H1 (cell line): ENCODE measurements at regions not wholly inside any gene's neighbourhood (a gene's known extent, or its start where the extent isn't known, plus 50 kb on each side); places are given as distances from the start of the nearest gene placed in this dataset.

Experiments
- BRCA1 ChIP-seq: IDR thresholded peaks from 2 replicates; pipeline ENCODE4 v1.6.1; 2012; ENCODE audit warnings: low read depth, low read length, improper control_type of control experiment
- CREB1 ChIP-seq: IDR thresholded peaks from 2 replicates; pipeline ENCODE4 v1.6.1; 2012; ENCODE audit warnings: inconsistent platforms
- EP300 ChIP-seq, 2 experiments: IDR thresholded peaks; 1 replicate in 1 of 2; 2 replicates in 1 of 2; pipeline ENCODE4 v1.6.1; 2011 to 2012; ENCODE audit warnings: low read depth in 2 of 2, low read length in 2 of 2, mild to moderate bottlenecking in 2 of 2, borderline replicate concordance in 1 of 2, inconsistent platforms in 1 of 2, moderate library complexity in 1 of 2
- JUND ChIP-seq: IDR thresholded peaks from 2 replicates; pipeline ENCODE4 v1.6.1; 2011; ENCODE audit warnings: mild to moderate bottlenecking, improper control_type of control experiment, low read length
- NRF1 ChIP-seq: IDR thresholded peaks from 2 replicates; pipeline ENCODE4 v1.6.1; 2011; ENCODE audit warnings: mild to moderate bottlenecking, low read depth, low read length, improper control_type of control experiment
- POLR2A ChIP-seq, 2 experiments: IDR thresholded peaks; 1 replicate in 1 of 2; 2 replicates in 1 of 2; pipeline ENCODE4 v1.6.1; 2011; ENCODE audit warnings: low read depth in 2 of 2, low read length in 2 of 2, mild to moderate bottlenecking in 2 of 2; ENCODE audit errors: control extremely low read depth in 1 of 2
- POLR2AphosphoS5 ChIP-seq: IDR thresholded peaks from 2 replicates; pipeline ENCODE4 v1.6.1; 2011; ENCODE audit warnings: low read depth, low read length
- RAD21 ChIP-seq, 2 experiments: IDR thresholded peaks in 1 of 2; conservative IDR thresholded peaks in 1 of 2; 2 replicates each; pipeline ENCODE4 v1.6.1; 2011; ENCODE audit warnings: low read depth in 2 of 2, low read length in 2 of 2, improper control_type of control experiment in 1 of 2, inconsistent platforms in 1 of 2, mild to moderate bottlenecking in 1 of 2, moderate library complexity in 1 of 2
- TF ChIP-seq, protein P1 (sequence below): IDR thresholded peaks from 2 replicates; pipeline ENCODE4 v1.6.1; 2011; ENCODE audit warnings: low read length, improper control_type of control experiment
- TF ChIP-seq, protein P2 (sequence below), 3 experiments: IDR thresholded peaks; 1 replicate in 2 of 3; 2 replicates in 1 of 3; pipeline versions ENCODE4 v1.5.1 to v1.6.1; 2011; ENCODE audit warnings: low read length in 3 of 3, mild to moderate bottlenecking in 3 of 3, inconsistent platforms in 2 of 3, low read depth in 1 of 3, moderate library complexity in 1 of 3; ENCODE audit not compliant: insufficient read depth in 1 of 3; ENCODE audit errors: control extremely low read depth in 1 of 3

DNA sequence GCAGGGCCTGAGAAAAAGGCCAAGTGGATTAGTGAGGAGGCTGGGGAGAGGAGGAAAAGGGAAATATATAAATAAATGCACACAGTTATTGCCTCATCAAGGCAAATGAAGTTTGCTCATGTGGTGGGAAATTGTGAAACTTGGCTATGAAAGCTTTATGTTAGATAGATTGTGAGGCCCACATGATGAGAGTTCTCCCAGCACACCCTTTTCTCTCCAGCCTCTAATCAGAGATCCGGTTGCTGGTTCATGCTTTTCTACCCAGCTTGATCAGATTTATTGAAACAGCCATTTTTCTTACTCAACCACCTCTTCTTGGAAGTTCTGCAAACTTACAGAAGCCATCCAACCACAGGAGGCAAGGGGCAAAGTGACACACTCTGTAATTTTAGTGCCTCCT lies 125.8 kb upstream of the KLF4 start:
- TF ChIP-seq, protein P1, sequence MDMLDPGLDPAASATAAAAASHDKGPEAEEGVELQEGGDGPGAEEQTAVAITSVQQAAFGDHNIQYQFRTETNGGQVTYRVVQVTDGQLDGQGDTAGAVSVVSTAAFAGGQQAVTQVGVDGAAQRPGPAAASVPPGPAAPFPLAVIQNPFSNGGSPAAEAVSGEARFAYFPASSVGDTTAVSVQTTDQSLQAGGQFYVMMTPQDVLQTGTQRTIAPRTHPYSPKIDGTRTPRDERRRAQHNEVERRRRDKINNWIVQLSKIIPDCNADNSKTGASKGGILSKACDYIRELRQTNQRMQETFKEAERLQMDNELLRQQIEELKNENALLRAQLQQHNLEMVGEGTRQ = no peak
- TF ChIP-seq NRF1 = no peak
- TF ChIP-seq, protein P2, sequence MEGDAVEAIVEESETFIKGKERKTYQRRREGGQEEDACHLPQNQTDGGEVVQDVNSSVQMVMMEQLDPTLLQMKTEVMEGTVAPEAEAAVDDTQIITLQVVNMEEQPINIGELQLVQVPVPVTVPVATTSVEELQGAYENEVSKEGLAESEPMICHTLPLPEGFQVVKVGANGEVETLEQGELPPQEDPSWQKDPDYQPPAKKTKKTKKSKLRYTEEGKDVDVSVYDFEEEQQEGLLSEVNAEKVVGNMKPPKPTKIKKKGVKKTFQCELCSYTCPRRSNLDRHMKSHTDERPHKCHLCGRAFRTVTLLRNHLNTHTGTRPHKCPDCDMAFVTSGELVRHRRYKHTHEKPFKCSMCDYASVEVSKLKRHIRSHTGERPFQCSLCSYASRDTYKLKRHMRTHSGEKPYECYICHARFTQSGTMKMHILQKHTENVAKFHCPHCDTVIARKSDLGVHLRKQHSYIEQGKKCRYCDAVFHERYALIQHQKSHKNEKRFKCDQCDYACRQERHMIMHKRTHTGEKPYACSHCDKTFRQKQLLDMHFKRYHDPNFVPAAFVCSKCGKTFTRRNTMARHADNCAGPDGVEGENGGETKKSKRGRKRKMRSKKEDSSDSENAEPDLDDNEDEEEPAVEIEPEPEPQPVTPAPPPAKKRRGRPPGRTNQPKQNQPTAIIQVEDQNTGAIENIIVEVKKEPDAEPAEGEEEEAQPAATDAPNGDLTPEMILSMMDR (IDR thresholded peaks at IDR 0.05; ENCODE audit: control extremely low read depth in 1 of 3, insufficient read depth in 1 of 3, low read depth in 1 of 3, low read length in 3 of 3) = no peak
- no peak for TF ChIP-seq BRCA1
- TF ChIP-seq POLR2A (IDR thresholded peaks at IDR 0.05; ENCODE audit: control extremely low read depth in 1 of 2, low read depth in 2 of 2, low read length in 2 of 2) = no peak
- no peak for TF ChIP-seq POLR2AphosphoS5
- TF ChIP-seq EP300 (IDR thresholded peaks at IDR 0.05; ENCODE audit: borderline replicate concordance in 1 of 2, low read depth in 2 of 2, low read length in 2 of 2) = no peak
- no peak for TF ChIP-seq CREB1
- TF ChIP-seq RAD21 (IDR thresholded peaks at IDR 0.05 in 1 of 2, conservative IDR thresholded peaks at IDR 0.05 in 1 of 2; ENCODE audit: low read depth in 2 of 2, low read length in 2 of 2) = no peak
- no peak for TF ChIP-seq JUND
